ENCODE measurements at regions not wholly inside any gene's neighbourhood (a gene's known extent, or its start where the extent isn't known, plus 50 kb on each side); places are given as distances from the start of the nearest gene placed in this dataset.

DNA sequence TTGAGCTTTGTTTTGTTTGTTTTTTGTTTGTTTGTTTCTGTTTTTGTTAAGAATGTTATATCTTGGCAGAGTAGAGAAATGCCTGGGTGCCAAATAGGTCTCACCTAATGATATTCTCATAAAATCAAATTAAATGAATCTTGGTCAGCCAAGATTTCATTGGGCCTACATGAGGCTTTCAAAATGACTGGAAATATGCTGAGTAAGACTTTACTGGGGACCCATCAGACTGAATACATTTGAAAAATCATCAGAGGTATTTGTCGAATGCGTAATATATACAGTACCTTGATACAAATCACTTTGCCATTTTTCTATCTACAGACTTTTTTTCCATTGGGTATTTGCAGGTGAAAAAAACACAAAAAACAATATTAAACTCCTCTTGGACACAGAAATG is 480.8 kb downstream of the CDH2 start:
- Histone ChIP-seq H4K20me1 (ENCODE audit: control insufficient read depth, insufficient read depth, insufficient read length) (no peaks in the 10 kb centered on the region), H3K79me1 (ENCODE audit: insufficient read depth, low read depth, low read length, poor library complexity, severe bottlenecking) (no peaks in the 10 kb centered on the region), H3K4me2 (ENCODE audit: insufficient read depth, insufficient read length, low read length) (no peak overlapping the region), H3K79me2 (ENCODE audit: insufficient read depth, low read length) (no peaks in the 10 kb centered on the region), H3K4ac (ENCODE audit: low read depth, low read length) (no peak overlapping the region), H3K23me2 (ENCODE audit: insufficient read length, low read depth, low read length, poor library complexity, severe bottlenecking) (no peaks in the 10 kb centered on the region), H2AK5ac (ENCODE audit: insufficient read length, low read length) (no peak overlapping the region), H4K5ac (ENCODE audit: insufficient read length, low read depth, low read length) (no peak overlapping the region), H2BK5ac (ENCODE audit: insufficient read length, low read length) (no peak overlapping the region), H3T11ph (ENCODE audit: low read length) (no peak overlapping the region), H3K14ac (ENCODE audit: insufficient read depth, low read length) (no peak overlapping the region), H3K27me3 (ENCODE audit: insufficient read depth, low read length) (no peaks in the 10 kb centered on the region), H3K4me1 (ENCODE audit: insufficient read depth, low read length) (no peaks in the 10 kb centered on the region; the same call in 1 of the 2 replicates), H2BK12ac (ENCODE audit: insufficient read length, low read depth, low read length) (no peak overlapping the region), H4K91ac (ENCODE audit: insufficient read length, low read depth, low read length) (no peak overlapping the region), H2AFZ (ENCODE audit: low read length) (no peak overlapping the region), H2BK20ac (ENCODE audit: low read depth, low read length, poor library complexity, severe bottlenecking) (no peak overlapping the region), H3K9ac (ENCODE audit: extremely low read depth, insufficient read length, low read length) (no peak overlapping the region), H2BK120ac (ENCODE audit: low read depth, low read length, poor library complexity, severe bottlenecking) (no peak overlapping the region), H2BK15ac (ENCODE audit: low read depth, low read length) (no peak overlapping the region), H3K18ac (ENCODE audit: insufficient read length, low read depth, low read length) (no peak overlapping the region), H3K9me3 (ENCODE audit: control insufficient read depth, low read depth, low read length) (no peaks in the 10 kb centered on the region), H4K8ac (replicated peaks; ENCODE audit: insufficient read length, low read depth, low read length) (no peak overlapping the region), H3K23ac (ENCODE audit: insufficient read length, low read depth, low read length) (no peak overlapping the region), H3K27ac (ENCODE audit: insufficient read length, low read depth, low read length) (no peak overlapping the region), H3K56ac (ENCODE audit: insufficient read length, low read depth, low read length) (no peak overlapping the region)
- H3K27ac Mint-ChIP-seq, result no peak overlapping the region
- no peak overlapping the region for H3K4me3 Mint-ChIP-seq
- peaks cover 0 to 3% of the 10 kb centered on the region in 2 experiments; a peak in 1 of 5 replicates for H3K9me3 Mint-ChIP-seq
- TF ChIP-seq, protein P1, sequence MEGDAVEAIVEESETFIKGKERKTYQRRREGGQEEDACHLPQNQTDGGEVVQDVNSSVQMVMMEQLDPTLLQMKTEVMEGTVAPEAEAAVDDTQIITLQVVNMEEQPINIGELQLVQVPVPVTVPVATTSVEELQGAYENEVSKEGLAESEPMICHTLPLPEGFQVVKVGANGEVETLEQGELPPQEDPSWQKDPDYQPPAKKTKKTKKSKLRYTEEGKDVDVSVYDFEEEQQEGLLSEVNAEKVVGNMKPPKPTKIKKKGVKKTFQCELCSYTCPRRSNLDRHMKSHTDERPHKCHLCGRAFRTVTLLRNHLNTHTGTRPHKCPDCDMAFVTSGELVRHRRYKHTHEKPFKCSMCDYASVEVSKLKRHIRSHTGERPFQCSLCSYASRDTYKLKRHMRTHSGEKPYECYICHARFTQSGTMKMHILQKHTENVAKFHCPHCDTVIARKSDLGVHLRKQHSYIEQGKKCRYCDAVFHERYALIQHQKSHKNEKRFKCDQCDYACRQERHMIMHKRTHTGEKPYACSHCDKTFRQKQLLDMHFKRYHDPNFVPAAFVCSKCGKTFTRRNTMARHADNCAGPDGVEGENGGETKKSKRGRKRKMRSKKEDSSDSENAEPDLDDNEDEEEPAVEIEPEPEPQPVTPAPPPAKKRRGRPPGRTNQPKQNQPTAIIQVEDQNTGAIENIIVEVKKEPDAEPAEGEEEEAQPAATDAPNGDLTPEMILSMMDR (conservative IDR thresholded peaks at IDR 0.05), result no peak
- no peaks in the 10 kb centered on the region for H3K27me3 Mint-ChIP-seq (ENCODE audit: low read depth)
- WGBS (ENCODE audit: extremely low coverage, insufficient read length, low lambda C conversion rate), result no CpG with 5 or more reads among the region's 2 CpGs
- no peaks in the 10 kb centered on the region; a peak in 1 of 7 replicates for H3K36me3 Mint-ChIP-seq (ENCODE audit: insufficient read depth in 1 of 3, low read depth in 3 of 3)
- H3K4me1 Mint-ChIP-seq, result peaks cover 12 to 24% of the 10 kb centered on the region in 2 experiments
- DNase-seq, result no peak
